HG03354 (cell line): ENCODE measurements at regions not wholly inside any gene's neighbourhood (a gene's known extent, or its start where the extent isn't known, plus 50 kb on each side); places are given as distances from the start of the nearest gene placed in this dataset.
"Not testable (repeated sequence)": the region's sequence is repeated elsewhere in the genome, so short reads cannot be mapped to it uniquely, and the experiment has no call there.

ENCODE experiments used
- ATAC-seq: cut with Tn5 transposase; IDR thresholded peaks from one replicate; pipeline ENCODE4 v1.9.1; 2021; ENCODE audit warnings: mild to moderate bottlenecking; ENCODE audit not compliant: unreplicated experiment, poor library complexity, severe bottlenecking

DNA sequence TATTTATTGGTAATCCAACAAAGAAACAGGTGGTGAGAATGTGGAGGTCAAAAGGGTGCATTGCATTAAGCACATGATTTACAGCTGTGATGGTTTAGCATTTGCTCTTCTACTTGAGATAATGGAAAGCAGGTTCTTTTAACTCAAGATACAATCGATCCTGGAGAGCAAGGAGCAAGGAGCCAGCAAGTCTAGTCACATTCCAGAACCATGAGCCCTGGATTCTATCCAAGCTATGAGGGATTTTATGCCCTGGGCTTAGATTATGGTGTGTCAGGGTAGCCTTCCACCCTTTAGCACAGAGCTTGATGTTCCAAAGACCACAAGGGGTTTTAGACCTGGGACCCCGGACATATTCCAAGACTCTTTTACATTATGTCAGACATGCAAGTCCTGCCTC, 1213.9 kb upstream of the ATXN8OS start:
- not testable (repeated sequence) for ATAC-seq

DNA sequence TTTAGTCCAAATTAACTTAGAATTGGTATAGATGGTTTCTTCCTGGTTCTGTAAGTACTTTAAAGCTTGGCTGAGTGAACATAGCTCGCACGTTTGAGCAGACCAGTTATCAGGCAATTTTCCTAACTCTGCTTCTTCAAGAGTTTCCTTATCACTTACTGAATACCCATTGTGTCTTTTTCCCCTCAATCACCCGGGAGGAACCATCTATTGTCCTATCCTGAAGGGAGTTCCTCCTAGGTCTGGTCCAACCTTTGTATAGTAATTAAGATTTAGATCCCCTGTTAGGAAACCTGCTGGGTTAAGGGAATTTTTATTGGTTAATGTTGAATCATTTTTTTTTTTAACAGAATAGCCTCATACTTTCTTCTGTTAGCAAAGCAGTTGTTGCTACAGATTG, 1215.0 kb upstream of the ATXN8OS start:
- not testable (repeated sequence) for ATAC-seq

DNA sequence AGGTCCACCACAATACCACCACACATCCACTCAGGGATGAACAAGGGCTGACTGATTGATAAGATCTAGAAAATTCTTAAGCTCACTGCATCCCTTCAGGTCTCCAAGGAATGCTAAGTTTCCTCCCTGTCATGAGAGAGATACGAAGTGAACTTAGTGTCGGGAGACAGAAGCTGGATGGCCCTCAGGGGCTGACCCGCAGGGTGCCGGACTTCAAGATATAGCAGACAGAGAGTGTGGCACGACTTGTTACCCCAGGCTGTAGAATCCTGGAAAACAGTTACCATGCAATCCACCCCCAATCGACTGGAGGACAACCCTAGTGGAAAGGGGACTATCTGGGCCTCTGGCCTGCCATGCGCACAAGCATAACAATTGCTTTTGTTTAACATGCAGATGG, 1217.5 kb upstream of the ATXN8OS start:
- ATAC-seq = not testable (repeated sequence)

DNA sequence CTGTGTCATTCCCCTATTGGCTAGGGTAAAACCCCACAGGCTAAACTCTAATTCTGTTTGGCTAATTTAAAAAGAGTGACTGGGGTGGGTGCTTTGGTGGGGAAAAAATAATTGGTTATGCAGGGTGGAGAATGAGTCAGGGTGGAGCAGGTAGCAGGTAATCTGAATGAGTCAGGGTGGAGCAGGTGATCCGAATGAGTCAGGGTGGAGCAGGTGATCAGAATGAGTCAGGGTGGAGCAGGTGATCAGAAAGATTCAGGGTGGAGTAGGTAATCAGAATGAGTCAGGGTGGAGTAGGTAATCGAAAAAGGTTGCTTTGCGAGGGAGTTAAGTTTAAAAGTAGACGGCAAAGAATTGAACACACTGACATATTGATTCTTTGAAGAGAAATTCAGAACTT, 1218.8 kb upstream of the ATXN8OS start:
- ATAC-seq = no peak

DNA sequence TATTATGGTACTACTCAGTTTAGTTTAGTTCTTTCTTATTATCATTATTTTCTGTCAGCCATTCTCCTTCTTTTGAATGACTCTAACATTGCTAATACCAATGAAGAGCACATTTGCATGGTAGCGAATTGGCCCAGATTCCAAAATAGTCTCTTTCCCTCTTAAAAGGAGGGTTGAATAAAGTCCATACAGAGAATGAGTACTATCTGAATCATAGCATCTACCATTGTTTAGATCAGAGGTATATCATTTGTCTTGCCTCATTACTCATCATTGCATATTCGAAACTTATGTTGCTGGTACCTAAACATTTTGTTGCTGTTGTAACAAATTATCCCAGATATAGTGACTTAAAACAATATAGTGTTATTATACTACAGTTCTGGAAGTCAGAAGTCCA, 1235.3 kb upstream of the ATXN8OS start:
- no peak for ATAC-seq

- ATAC-seq = no peak
Observed at GRCh38 chr13:68851026-68851425, 1256.6 kb upstream of the ATXN8OS start.

- no peak for ATAC-seq
Observed at GRCh38 chr13:68850160-68850559, 1257.5 kb upstream of the ATXN8OS start.

GRCh38 chr13:68846663-68847062, 1261.0 kb upstream of the ATXN8OS start:
- ATAC-seq = no peak

DNA sequence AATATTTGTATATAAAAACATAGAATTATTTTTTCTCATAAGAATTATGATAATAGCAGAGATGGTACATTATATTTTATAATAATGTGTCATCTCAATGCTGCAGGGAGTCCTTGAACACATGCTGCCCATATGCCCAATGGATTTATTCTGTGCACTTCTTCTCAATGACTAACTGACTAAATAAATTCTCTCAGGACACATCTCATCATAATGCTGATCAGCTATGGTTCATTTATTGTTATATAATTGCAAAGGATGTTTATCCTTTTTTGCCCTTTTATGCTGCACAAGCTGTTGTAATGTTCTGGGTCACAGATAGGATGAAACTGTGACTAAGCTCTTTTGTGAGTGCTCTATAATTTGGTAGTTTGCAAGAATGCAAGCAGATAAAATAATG, 1273.3 kb upstream of the ATXN8OS start:
- no peak for ATAC-seq

DNA sequence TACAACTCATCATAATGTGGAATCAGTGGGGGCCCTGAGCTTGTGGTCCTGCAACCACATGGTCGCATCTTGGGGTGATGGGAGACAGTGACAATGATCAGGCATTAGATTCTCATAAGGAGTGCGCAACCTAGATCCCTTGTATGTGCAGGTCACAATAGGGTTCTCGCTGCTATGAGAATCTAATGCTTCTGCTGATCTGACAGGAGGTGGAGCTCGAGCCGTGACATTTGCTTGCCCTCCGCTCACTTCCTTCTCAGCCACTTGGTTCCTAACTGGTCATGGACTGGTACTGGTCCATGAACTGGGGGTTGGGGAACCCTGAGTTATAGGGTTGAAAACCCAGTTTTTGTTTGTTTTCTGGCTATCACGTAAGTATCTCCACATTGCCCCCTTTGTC, 1290.9 kb upstream of the ATXN8OS start:
- ATAC-seq = no peak

DNA sequence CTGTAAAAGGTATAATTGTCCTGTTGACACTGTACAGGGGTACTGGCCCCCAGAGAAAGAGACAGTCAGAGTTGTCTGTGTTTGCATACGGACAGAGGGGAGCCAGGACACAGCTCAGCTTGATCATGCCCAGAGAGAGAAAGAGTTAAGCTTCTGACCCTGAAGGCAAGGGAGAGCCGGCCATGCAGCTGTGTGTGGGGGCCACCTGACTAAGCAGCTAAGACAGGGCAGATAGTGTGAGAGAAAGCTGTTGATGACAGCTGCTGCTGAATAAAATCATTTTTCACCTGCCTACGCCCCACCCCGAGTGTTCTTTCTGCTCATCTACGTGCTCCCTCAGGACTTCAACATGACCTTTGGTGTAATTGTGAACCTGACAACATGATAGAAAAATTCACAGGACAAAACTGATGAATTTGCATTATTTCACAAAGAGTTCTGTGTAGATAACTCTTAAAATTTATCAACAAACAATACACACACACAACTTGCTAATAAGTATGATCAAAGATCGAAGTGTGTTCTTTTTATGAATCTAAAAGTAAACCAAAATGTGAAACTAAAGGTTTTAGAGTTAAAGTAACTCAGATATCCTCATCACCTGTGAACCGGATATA, 1294.3 kb upstream of the ATXN8OS start:
- ATAC-seq = no peak

- ATAC-seq = no peak
Observed at GRCh38 chr13:68810660-68811059, 1297.0 kb upstream of the ATXN8OS start.

- no peak for ATAC-seq
Observed at GRCh38 chr13:68808456-68808855, 1299.2 kb upstream of the ATXN8OS start.

DNA sequence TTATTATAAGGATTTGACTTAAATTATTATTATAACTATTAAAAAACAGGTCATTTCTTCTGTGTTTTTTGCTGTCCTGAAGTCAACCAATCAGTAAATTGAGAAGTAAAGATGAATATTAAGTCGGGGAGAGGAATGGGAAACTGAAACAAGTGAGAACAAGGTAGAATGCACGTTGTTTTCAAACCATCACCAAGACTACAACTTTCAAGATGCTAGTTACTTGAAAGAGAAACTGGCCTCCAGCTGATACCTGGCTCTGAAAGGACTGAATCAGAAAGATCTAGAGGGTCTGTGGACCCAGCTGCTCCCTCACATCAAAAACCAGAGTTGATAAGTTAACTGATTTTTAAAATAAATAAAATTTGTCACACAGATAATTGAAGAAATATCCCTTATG, 1301.5 kb upstream of the ATXN8OS start:
- no peak for ATAC-seq

DNA sequence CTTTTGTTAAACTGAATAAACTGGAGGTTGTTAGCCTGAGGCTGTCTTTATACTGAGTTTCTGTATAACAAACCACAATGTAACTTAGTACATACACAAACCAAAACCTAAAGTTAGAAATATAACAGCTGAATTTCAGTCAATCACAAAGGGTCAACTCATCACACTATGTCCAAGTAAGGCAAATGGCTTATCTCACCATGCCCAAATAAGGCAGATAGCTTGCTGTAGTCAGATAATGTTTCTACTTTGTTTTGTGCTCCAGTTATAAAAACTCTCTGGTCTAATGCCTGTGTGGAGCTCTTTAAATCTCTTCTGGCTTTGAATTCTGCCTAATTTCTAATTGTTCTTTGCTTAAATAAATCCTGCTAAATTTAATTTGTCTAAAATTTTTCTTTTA, 1323.4 kb upstream of the ATXN8OS start:
- ATAC-seq = no peak

GRCh38 chr13:68759617-68760016, 1348.0 kb upstream of the ATXN8OS start:
- ATAC-seq = no peak

GRCh38 chr13:68749796-68750195, 1357.8 kb upstream of the ATXN8OS start:
- ATAC-seq = no peak

DNA sequence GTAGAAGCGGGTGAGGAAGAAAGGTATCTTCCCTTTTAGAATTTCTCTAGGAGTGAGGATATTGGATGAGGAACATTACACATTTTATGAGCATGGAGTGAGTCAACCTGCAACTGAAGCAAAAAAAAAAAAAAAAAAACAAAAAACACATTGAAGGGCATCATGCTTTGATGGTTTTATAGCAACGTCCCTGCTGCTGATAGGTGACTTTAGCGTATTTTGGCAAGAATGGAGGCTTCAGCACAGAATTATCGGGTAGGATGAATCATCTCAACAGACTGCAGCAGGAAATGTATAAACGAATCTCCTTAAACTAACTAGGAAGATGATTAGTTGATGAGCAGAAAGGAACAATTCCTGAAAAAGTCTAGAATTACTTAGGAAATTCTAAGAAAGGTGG, 1359.6 kb upstream of the ATXN8OS start:
- ATAC-seq = no peak

GRCh38 chr13:68745502-68745901, 1362.1 kb upstream of the ATXN8OS start:
- ATAC-seq = no peak

GRCh38 chr13:68736961-68737360, 1370.7 kb upstream of the ATXN8OS start:
- no peak for ATAC-seq

- no peak for ATAC-seq
Observed at GRCh38 chr13:68727798-68728197, 1379.8 kb upstream of the ATXN8OS start.

GRCh38 chr13:68727165-68727564, 1380.5 kb upstream of the ATXN8OS start:
- ATAC-seq = no peak
